HG02623 (cell line): ENCODE measurements at regions not wholly inside any gene's neighbourhood (a gene's known extent, or its start where the extent isn't known, plus 50 kb on each side); places are given as distances from the start of the nearest gene placed in this dataset.
A peak's percentile ranks its signal among the peaks of the same experiment; 100 is the strongest.

Source experiments
- ATAC-seq: cut with Tn5 transposase; IDR thresholded peaks from one replicate; pipeline ENCODE4 v1.9.1; 2021; ENCODE audit warnings: moderate library complexity; ENCODE audit not compliant: unreplicated experiment

GRCh38 chr18:43570593-43570992 lies 293.3 kb upstream of the SYT4 start:
- no peak for ATAC-seq

DNA sequence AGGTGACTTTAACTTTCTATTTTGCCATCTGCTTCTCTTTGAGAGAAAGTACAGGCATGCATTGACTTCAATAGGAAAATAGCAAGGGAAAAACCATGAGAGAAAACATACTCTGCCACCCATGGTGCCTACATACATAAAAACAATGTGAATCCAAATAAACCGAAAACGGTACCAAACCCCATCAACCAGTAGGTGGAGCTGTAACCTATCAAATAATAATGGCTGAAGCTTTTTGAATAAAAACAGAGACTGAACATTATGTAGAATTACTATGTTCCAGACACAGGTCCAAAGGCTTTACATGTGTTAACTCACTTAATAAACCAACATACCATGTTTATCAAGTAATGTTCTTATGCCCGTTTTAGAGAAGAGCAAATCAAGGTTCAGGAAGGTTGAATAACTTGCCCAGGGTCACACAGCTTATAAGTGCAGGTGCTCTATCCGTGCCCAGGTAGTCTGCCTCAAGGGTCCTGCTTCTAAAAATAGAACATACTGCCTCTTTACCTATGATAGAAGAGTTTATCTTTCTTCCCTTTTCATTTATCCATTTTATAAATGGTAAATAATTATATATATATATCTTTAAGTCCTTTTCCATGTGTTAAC lies 293.9 kb upstream of the SYT4 start:
- ATAC-seq = peak; percentile 38

DNA sequence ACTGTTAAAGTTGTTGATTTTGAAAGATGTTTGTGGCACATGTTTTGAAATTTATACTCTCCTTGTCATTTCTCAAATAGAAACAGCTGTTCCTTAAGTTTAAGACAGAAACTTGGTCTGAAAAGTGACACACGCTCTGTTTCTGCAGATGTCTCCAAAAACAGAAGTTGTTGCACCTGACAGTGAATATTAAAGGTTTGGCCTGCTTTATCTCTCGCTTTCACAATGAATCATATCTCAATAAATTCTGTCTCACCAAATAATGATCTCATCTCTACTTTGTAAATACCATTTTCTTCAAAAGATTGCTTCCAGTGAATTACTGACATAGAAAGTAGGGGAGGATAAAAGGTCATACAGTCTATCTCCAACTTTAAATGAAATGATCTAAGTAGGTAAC lies 294.9 kb upstream of the SYT4 start:
- ATAC-seq = peak; percentile 68

- ATAC-seq = no peak
Observed at GRCh38 chr18:43574974-43575373, 297.7 kb upstream of the SYT4 start.

GRCh38 chr18:43578211-43578610 lies 300.9 kb upstream of the SYT4 start:
- no peak for ATAC-seq

GRCh38 chr18:43578706-43579105 lies 301.4 kb upstream of the SYT4 start:
- no peak for ATAC-seq

GRCh38 chr18:43581936-43582519 lies 304.7 kb upstream of the SYT4 start:
- ATAC-seq = no peak

GRCh38 chr18:43587538-43588153 lies 310.4 kb upstream of the SYT4 start:
- peak; percentile 53 for ATAC-seq

- ATAC-seq = no peak
Observed at GRCh38 chr18:43588838-43589237, 311.5 kb upstream of the SYT4 start.

- no peak for ATAC-seq
Observed at GRCh38 chr18:43589611-43590151, 312.4 kb upstream of the SYT4 start.

GRCh38 chr18:43590182-43590903 lies 313.1 kb upstream of the SYT4 start:
- ATAC-seq = no peak

DNA sequence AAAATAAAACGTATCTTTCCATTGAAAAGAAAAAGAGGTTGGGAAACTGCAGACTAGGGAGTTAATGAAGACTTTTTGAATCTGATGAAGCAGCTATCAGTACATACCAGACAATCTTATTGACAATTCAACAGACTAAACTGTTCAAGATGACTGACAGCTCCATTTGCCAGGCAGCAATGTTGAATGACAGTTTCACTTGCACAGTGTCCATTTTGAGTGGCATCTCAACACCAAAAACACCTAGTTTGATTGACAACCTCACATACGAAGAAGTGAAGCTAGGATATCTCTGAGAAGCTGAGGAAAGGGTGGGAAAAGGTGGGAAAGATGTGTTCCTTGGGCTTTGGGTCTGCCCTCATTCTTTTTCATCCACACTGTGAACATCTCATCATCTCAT lies 315.0 kb upstream of the SYT4 start:
- no peak for ATAC-seq

DNA sequence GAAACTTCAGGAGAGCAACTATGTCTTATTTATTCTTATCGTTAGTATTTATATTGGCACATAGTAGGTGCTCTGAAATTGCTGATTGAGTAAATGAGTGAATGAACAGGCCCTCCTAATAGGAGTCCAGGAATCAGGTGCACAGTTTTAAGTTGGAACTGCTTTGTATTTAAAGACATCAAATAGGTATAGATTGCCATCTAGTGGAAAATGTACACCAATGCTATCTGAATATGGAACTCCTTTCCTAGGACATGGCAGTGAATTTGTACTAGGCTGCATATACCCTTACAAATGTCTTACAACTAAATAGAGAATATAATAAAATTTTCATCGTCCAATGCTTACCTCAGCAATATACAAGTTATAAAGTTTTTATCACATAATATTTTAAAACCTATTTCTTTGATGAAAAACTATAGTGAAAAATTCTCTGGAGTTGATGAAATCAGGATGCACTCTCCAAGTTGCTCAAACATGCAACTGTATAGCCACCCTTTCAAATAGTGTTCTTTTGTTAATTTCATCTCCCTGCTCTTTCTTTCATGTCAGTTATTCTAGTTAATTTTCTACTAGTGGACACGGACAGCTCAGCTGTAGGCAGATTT lies 318.9 kb upstream of the SYT4 start:
- peak; percentile 86 for ATAC-seq

DNA sequence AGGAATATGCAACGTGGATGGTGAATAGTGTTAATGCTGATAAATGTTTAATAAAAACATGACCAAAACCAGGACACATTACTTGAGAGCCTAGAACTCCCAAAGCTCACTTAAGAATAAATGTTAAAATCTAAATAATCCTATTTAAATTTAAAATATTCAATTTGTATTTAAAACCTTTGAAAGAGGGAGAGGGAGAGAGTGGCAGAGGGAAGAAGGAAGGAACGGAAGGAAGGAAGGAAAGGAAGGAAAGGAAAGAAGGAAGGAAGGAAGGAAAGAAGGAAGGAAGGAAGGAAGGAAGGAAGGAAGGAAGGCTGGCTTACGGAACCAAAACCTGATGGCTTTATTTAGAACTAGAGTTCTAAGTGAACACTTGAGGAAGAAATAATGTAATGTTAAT lies 324.1 kb upstream of the SYT4 start:
- no peak for ATAC-seq

GRCh38 chr18:43605224-43605623 lies 327.9 kb upstream of the SYT4 start:
- ATAC-seq = no peak

DNA sequence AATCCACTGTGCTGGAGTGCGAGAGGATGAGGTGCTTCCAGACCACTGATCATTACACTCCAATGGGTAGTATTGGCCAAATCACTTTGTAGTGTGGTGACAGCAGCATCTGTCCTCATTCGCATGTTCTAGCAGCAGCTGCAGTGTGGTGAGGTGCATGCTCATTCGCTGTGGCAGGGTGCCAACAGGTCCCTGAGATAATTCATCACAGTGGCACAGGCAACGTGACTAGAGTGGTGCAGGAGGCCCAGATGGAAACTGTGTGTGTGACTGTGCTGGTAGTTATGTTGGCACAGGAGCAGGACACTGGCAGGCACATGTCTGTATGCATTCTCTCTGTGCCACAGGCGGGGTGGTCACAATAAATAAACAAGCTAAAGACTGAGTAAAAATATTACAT lies 329.5 kb upstream of the SYT4 start:
- no peak for ATAC-seq

- ATAC-seq = peak; percentile 84
Observed at GRCh38 chr18:43620936-43621335, 343.6 kb upstream of the SYT4 start.

GRCh38 chr18:43622024-43622423 lies 344.7 kb upstream of the SYT4 start:
- no peak for ATAC-seq

- ATAC-seq = no peak
Observed at GRCh38 chr18:43625582-43625981, 348.3 kb upstream of the SYT4 start.

GRCh38 chr18:43627848-43628530 lies 350.7 kb upstream of the SYT4 start:
- no peak for ATAC-seq

DNA sequence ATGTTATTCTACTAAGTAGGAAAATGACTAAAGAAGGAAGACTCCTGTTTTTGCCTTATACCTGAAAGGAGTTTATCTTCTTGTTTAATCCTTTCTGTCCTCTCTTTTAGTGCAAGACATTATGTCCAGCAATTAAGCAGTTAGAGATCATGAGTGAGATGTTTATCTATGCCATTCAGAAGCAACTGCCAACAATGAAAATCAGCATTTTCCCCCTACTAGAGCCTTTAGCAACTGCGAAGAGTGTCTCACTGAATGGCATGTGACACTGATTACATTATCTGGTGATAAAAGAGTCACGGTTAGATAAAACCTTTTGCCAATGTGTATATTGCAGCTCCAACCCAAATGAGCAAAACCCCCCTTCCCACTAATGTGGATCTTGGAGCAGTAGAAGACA lies 357.7 kb upstream of the SYT4 start:
- no peak for ATAC-seq
